ENCODE measurements at regions not wholly inside any gene's neighbourhood (a gene's known extent, or its start where the extent isn't known, plus 50 kb on each side); places are given as distances from the start of the nearest gene placed in this dataset.

GRCh38 chr18:22623513-22623912 is 205.8 kb upstream of the CTAGE1 start:
- TF ChIP-seq, protein P1, sequence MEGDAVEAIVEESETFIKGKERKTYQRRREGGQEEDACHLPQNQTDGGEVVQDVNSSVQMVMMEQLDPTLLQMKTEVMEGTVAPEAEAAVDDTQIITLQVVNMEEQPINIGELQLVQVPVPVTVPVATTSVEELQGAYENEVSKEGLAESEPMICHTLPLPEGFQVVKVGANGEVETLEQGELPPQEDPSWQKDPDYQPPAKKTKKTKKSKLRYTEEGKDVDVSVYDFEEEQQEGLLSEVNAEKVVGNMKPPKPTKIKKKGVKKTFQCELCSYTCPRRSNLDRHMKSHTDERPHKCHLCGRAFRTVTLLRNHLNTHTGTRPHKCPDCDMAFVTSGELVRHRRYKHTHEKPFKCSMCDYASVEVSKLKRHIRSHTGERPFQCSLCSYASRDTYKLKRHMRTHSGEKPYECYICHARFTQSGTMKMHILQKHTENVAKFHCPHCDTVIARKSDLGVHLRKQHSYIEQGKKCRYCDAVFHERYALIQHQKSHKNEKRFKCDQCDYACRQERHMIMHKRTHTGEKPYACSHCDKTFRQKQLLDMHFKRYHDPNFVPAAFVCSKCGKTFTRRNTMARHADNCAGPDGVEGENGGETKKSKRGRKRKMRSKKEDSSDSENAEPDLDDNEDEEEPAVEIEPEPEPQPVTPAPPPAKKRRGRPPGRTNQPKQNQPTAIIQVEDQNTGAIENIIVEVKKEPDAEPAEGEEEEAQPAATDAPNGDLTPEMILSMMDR (IDR thresholded peaks at IDR 0.05): no peak
- TF ChIP-seq POLR2A (IDR thresholded peaks at IDR 0.05): no peak

Data from Peyer's patch (tissue), 4 donors.